ENCODE measurements at regions not wholly inside any gene's neighbourhood (a gene's known extent, or its start where the extent isn't known, plus 50 kb on each side); places are given as distances from the start of the nearest gene placed in this dataset.

DNA sequence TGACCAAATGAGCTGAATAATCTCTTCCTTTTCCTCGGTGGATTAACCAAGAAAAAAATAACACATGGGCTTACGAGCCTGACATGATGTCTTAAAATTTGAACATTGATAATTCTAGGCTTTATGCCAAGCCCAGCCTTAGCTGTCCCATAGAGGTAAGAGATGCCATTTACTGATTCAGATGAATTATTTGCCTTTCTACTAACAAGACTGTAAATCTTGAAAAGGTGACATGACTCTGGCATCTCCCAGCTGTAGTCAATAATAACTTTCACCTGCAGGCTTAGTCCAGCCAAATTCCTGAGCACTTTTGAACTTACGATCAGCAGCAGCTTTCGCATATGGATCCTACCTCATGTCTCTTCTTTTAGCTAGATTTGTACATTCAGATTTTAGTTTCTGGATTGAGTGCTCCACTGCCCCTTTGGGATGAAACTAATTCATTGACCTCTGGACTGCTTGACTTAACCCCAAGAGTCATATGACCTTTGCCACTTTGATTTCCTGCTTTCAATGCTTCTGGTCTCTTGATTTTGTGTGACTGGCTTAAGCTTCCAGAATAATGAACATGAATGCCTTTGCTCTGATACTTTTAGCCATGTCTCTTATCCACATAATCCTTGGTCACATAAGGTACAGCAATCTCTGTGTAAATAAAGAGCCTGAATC is 876.4 kb upstream of the SLIT2 start:
- H3K36me3 Mint-ChIP-seq = no peaks in the 10 kb centered on the region
- H3K4me1 Mint-ChIP-seq = no peaks in the 10 kb centered on the region
- H3K27ac Mint-ChIP-seq = no peak overlapping the region
- peaks cover 2 to 3% (median 2%) of the 10 kb centered on the region in 3 donors for H3K9me3 Mint-ChIP-seq
- no peaks in the 10 kb centered on the region for H3K27me3 Mint-ChIP-seq
- no peak overlapping the region for H3K4me3 Mint-ChIP-seq

DNA sequence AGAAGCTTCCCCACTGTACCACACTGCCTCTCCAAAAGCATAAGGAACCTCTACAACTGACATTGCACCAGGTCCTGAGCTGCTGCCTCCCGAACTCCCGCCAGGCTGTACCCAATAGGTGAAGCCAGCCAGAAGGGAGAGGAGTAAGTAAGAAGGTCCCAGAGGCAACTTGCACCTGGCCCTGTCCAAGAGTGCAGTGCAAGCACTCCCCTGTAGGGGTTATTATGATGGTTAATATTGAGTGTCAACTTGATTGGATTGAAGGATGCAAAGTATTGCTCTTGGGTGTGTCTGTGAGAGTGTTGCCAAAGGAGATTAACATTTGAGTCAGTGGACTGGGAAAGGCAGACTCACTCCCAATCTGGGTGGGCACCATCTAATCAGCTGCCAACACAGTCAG is 879.3 kb upstream of the SLIT2 start:
- no peak overlapping the region for H3K4me3 Mint-ChIP-seq
- H3K27me3 Mint-ChIP-seq = no peaks in the 10 kb centered on the region
- H3K4me1 Mint-ChIP-seq = no peaks in the 10 kb centered on the region
- H3K27ac Mint-ChIP-seq = no peak overlapping the region
- H3K9me3 Mint-ChIP-seq = peaks cover 2 to 3% (median 2%) of the 10 kb centered on the region in 3 donors
- no peaks in the 10 kb centered on the region for H3K36me3 Mint-ChIP-seq

DNA sequence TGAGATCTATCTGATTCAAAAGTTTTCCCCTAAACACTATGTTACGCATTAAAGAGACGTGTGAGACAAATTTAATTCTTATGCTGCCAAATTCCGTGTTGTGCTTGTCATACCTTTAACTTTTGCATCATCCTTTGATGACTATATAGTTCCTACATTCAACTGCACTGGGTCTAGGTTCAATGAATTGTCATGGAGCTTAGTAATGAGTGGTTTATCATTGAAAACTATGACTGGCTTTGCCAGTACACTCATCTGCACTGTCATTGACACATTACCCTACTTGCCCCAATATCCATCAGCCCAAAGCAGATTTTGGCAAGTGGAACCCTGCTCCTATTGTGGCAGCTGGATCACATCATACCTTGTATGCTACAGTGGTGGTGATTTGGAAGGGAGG is 882.9 kb upstream of the SLIT2 start:
- H3K27me3 Mint-ChIP-seq = no peaks in the 10 kb centered on the region
- H3K27ac Mint-ChIP-seq = no peak overlapping the region
- no peaks in the 10 kb centered on the region for H3K36me3 Mint-ChIP-seq
- peaks cover 0 to 2% (median 2%) of the 10 kb centered on the region in 3 donors for H3K9me3 Mint-ChIP-seq
- H3K4me1 Mint-ChIP-seq = no peaks in the 10 kb centered on the region
- H3K4me3 Mint-ChIP-seq = no peak overlapping the region

DNA sequence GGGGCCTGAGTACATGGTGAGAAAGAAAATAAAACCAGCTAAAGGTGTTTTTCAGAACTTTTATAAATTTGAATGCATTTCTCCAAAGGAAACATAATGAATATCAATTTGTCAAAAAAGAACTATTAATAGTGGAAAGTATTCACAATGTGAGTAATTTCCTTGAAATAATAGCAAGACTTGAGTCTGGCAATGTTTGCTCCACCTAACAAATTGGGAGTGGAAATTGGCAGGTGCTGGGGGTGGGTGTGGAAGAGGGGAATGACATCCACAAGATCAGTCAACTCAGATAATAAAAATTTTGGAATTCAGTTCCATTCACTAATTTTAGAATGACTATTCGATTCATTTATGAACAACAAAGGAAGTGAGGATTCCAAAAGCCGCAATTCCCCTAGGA is 884.8 kb upstream of the SLIT2 start:
- Mint-ChIP-seq H3K27me3 (no peaks in the 10 kb centered on the region), H3K36me3 (no peaks in the 10 kb centered on the region), H3K27ac (no peak overlapping the region), H3K4me3 (no peak overlapping the region), H3K9me3 (peaks cover 0 to 2% (median 2%) of the 10 kb centered on the region in 3 donors), H3K4me1 (no peaks in the 10 kb centered on the region)

DNA sequence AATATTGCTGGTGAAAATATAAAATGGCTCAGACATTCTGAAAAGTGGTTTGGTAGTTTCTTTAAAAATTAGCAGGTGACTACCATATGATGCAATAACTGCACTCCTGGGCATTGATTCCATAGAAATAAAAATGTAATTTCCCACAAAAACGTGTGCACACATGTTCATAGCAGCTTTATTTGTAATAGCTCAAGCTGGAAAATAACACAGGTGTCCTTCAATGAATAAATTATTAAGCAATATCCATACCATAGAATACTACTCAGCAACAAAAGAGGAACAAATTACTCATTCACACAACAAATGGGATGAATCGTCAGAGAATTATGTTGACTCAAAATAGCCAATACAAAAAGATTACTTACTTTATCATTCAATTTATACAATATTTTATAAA is 893.7 kb upstream of the SLIT2 start:
- H3K4me1 Mint-ChIP-seq = no peaks in the 10 kb centered on the region
- no peaks in the 10 kb centered on the region for H3K27me3 Mint-ChIP-seq
- no peaks in the 10 kb centered on the region for H3K36me3 Mint-ChIP-seq
- H3K27ac Mint-ChIP-seq = no peak overlapping the region
- H3K4me3 Mint-ChIP-seq = no peak overlapping the region
- H3K9me3 Mint-ChIP-seq = peaks cover 0 to 5% (median 2%) of the 10 kb centered on the region in 3 donors

DNA sequence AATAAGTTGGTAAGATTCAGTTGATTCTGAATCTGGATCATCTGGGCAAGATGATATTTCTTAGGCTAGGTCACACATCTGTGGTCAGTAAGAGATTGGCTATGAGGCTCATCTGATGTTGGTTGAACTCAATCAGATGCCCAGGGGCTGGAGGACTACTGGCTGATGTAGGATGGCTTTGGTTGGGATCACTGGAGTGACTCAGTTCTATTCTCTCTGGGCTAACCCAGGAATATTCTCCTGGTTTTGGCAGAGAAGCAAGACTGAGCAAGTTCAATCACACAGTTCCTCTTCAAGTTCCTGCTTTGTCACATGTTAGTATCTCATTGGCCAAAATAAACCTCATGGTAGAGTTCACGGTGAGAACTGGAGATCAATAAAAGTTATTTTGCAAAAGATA is 902.3 kb upstream of the SLIT2 start:
- H3K4me1 Mint-ChIP-seq = no peaks in the 10 kb centered on the region
- H3K4me3 Mint-ChIP-seq = no peak overlapping the region
- peaks cover 1 to 5% (median 3%) of the 10 kb centered on the region in 3 donors for H3K9me3 Mint-ChIP-seq
- H3K27ac Mint-ChIP-seq = no peak overlapping the region
- H3K36me3 Mint-ChIP-seq = no peaks in the 10 kb centered on the region
- H3K27me3 Mint-ChIP-seq = no peaks in the 10 kb centered on the region

DNA sequence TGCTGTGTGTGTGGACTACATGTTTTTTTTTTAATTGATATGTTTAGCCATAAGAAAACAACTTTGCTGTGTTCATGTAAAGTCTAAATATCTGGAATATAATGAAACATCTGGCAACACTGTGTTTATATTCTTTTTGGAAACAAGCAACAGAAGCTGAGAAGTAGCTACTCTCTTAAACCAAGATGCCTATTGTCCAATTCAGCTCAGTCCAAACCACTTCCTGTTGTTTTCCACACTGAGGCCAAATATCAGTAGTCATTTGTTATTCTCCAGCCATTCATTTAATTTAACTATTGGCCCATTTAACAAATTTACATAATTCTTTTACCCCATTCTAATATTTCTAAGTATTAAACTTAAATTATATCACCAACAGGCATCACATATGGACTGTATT is 903.0 kb upstream of the SLIT2 start:
- Mint-ChIP-seq H3K9me3 (peaks cover 1 to 5% (median 3%) of the 10 kb centered on the region in 3 donors), H3K36me3 (no peaks in the 10 kb centered on the region), H3K4me1 (no peaks in the 10 kb centered on the region), H3K27me3 (no peaks in the 10 kb centered on the region), H3K4me3 (no peak overlapping the region), H3K27ac (no peak overlapping the region)

DNA sequence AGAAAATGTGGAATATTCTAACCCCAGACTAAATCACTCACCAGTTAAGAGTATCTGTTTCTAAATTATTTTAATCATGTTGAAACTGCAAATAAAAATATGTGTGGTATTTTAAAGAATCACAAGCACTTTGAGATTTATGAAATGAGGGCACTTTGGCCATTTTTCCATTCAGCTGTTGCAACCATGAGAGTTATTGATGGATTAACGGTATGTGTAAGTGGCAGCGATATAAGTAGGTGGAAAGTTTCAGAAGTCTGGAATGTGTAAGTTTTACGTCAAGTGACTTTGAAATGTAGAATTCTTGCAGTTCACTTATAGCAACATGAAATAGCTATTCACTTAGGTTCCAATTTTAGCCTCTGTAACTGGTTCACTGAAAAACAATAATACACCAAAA is 905.1 kb upstream of the SLIT2 start:
- H3K27me3 Mint-ChIP-seq = no peaks in the 10 kb centered on the region
- H3K36me3 Mint-ChIP-seq = no peaks in the 10 kb centered on the region
- peaks cover 0 to 8% (median 1%) of the 10 kb centered on the region in 3 donors for H3K9me3 Mint-ChIP-seq
- H3K4me3 Mint-ChIP-seq = no peak overlapping the region
- H3K4me1 Mint-ChIP-seq = no peaks in the 10 kb centered on the region
- no peak overlapping the region for H3K27ac Mint-ChIP-seq

DNA sequence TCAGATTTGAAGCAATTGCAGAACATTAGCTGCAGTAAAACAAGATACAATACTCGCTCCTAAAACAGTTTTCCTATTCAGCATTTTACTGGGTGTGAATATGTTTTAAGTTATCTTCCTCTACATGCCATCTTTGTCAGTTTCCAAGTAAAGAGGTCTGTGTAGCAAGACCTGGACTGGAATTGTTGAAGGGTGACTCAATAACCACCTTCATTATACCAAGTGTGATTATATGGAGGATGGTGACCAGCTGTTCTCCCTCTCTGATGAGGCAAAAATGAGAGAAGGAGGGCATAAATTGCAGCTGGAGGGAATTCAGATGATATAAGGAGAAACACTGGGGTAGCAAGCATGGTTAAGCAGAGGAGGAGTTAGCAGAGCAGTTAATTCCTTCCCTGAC is 922.1 kb upstream of the SLIT2 start:
- peaks cover 0 to 2% (median 0%) of the 10 kb centered on the region in 3 donors for H3K4me1 Mint-ChIP-seq

DNA sequence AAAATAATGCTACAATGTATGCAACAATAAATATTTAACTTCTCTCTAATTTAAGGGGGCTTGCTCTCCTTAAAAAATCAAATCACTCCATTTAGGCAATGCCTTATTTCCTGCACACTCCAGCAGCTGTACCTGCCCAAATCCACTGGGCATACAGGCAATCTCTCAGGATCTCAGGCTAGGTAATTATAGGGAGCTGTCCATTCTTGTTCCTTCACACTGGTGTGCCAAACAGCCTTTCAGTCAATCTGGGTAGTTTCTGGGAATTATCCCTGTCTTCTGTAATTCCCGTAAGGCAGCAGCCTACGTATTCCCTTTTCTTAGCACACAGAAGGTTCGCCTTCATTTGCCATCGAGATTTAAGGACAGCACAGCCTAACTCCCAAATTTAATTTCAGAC is 922.6 kb upstream of the SLIT2 start:
- Mint-ChIP-seq H3K9me3 (peaks cover 4 to 9% (median 7%) of the 10 kb centered on the region in 3 donors), H3K36me3 (no peaks in the 10 kb centered on the region), H3K27me3 (no peaks in the 10 kb centered on the region), H3K4me3 (no peak overlapping the region), H3K4me1 (peaks cover 0 to 2% (median 0%) of the 10 kb centered on the region in 3 donors), H3K27ac (no peak overlapping the region)

More for the DNA sequence above, 922.1 kb upstream of the SLIT2 start:
- Mint-ChIP-seq H3K36me3 (no peaks in the 10 kb centered on the region), H3K9me3 (peaks cover 4 to 12% (median 7%) of the 10 kb centered on the region in 3 donors), H3K27me3 (no peaks in the 10 kb centered on the region), H3K4me3 (no peak overlapping the region), H3K27ac (no peak overlapping the region)

DNA sequence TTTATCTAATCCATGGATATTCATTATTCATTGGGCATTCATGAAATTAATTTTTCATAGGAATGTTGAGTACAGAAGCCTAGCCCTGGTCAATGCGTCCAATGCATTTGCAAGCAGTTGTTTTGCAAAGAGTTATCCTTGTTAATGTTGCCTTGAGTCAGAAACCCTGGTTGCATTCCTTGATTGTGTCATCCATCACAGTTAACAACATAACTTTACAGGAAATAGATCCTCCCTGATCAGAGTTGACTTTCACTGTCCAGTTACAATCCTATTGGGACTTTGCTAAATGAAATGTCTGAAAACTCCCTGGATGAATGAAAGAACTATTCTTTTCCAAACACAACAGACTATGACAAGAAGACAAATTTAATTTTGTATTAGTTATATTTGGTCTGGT is 924.3 kb upstream of the SLIT2 start:
- peaks cover 3 to 9% (median 4%) of the 10 kb centered on the region in 3 donors for H3K9me3 Mint-ChIP-seq
- no peaks in the 10 kb centered on the region for H3K27me3 Mint-ChIP-seq
- no peak overlapping the region for H3K27ac Mint-ChIP-seq
- no peak overlapping the region for H3K4me3 Mint-ChIP-seq
- peaks cover 0 to 2% (median 0%) of the 10 kb centered on the region in 3 donors for H3K4me1 Mint-ChIP-seq
- peaks cover 2% of the 10 kb centered on the region for H3K36me3 Mint-ChIP-seq

DNA sequence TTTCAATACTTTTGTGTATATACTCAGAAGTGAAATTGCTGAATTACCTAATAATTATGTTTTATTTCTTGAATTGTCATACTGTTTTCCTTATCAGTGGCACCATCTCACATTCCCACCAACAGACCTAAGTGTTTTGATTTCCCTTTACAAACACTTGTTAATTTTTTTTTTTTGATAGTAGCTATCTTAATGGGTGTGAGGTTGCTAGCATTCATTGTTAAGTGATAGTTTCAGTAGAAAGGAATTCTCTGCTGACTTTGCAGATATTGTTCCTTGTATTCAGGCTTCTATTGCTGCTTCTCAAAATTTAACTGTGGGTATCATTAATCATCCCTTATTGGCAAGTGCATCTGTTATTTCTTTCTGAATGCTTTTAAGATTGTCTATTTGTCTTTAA is 927.5 kb upstream of the SLIT2 start:
- Mint-ChIP-seq H3K9me3 (peaks cover 0 to 7% (median 4%) of the 10 kb centered on the region in 3 donors), H3K27ac (no peak overlapping the region), H3K4me3 (no peak overlapping the region), H3K27me3 (no peaks in the 10 kb centered on the region), H3K4me1 (peaks cover 0 to 2% (median 0%) of the 10 kb centered on the region in 3 donors), H3K36me3 (peaks cover 2% of the 10 kb centered on the region)

DNA sequence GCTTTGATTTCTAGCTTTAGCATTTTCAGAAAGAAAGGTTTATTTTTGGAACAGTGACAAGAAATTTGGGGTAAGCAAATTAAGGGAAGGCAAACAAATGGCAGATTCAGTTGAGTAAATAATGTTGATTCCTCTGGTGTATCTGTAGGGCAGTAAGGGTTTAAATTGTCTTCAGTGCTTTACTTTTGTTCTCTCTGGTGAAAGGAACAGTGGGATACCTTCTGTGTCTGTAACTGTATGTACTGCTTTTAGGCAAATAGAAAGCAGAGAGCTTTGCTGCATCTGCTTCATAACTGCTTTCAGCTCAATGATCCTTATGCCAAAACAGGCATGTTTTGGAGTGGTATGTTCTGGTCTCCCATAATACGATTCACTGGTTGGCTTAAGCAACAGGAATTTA is 932.1 kb upstream of the SLIT2 start:
- Mint-ChIP-seq H3K27ac (no peak overlapping the region), H3K27me3 (no peaks in the 10 kb centered on the region), H3K4me3 (no peak overlapping the region), H3K4me1 (no peaks in the 10 kb centered on the region), H3K36me3 (peaks cover 2% of the 10 kb centered on the region), H3K9me3 (peaks cover 4 to 6% (median 5%) of the 10 kb centered on the region in 3 donors)

DNA sequence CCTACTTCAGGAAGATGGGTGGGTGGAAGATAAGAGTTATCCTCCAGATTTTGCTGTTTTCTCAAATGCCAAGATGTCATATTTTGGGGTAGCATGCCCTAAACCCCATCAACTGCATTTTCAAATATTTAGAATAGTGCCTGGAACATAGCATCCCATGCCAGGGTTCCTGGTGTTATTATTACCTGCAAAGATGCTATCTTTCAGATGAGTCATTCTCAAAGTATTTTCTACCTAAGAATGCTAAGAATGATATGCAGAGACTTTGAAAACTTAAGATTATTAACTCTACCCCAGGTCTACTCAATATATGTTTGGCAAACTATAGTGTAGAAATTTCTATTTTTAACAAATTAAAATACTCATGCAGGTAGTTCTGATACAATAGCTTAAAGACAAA is 934.3 kb upstream of the SLIT2 start:
- peaks cover under 1% of the 10 kb centered on the region for H3K36me3 Mint-ChIP-seq
- H3K27me3 Mint-ChIP-seq = no peaks in the 10 kb centered on the region
- H3K4me1 Mint-ChIP-seq = no peaks in the 10 kb centered on the region
- H3K27ac Mint-ChIP-seq = no peak overlapping the region
- no peak overlapping the region for H3K4me3 Mint-ChIP-seq
- H3K9me3 Mint-ChIP-seq = peaks cover 2 to 5% (median 4%) of the 10 kb centered on the region in 3 donors

DNA sequence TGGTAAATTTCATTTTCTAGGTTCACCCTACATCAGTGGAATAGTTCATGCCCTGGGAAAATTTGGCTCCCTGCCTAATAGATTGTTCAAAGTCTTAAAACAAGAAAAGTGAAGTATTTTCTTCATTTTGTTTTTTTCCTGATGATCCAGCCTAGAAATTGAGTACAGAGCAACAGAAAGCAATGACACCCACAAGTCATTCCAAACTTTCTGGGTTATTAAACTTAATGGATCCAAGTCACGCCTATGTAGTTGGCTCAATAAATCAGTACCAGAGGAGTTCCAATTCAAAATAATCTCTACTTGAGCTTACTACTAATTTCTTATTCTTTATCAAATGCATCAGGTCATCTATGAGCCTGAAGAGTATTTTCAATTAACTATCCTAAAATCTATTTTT is 937.6 kb upstream of the SLIT2 start:
- Mint-ChIP-seq H3K27me3 (no peaks in the 10 kb centered on the region), H3K36me3 (peaks cover 1% of the 10 kb centered on the region), H3K4me3 (no peak overlapping the region), H3K9me3 (peaks cover 2 to 6% (median 4%) of the 10 kb centered on the region in 3 donors), H3K27ac (no peak overlapping the region), H3K4me1 (no peaks in the 10 kb centered on the region)

DNA sequence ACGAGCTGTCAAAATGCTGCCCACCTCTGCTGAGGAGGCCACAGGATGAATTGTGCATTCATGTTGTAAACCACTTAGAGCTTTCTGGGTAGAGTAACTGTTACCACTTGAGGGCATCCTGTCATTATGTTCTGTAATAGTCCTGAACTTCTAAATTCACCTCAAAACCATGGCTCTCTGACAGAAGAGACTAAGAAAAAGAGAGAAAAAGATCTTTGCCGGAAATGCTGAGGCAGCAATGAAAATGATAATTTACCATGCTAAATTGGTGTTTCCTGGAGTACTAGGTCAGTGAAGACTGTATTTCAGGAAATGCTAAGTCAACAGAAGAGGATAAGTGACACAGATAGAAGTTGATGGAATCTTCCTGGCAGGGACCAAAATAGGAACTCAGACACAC is 942.3 kb upstream of the SLIT2 start:
- Mint-ChIP-seq H3K27me3 (no peaks in the 10 kb centered on the region), H3K4me1 (no peaks in the 10 kb centered on the region), H3K36me3 (peaks cover 1% of the 10 kb centered on the region), H3K4me3 (no peak overlapping the region), H3K27ac (no peak overlapping the region), H3K9me3 (peaks cover 0 to 6% (median 2%) of the 10 kb centered on the region in 3 donors)

Measured in IgD-negative memory B cell (primary cell).